ENCODE measurements at regions not wholly inside any gene's neighbourhood (a gene's known extent, or its start where the extent isn't known, plus 50 kb on each side); places are given as distances from the start of the nearest gene placed in this dataset.
A peak's percentile ranks its signal among the peaks of the same experiment; 100 is the strongest.

- Histone ChIP-seq H3F3A (ENCODE audit: low read length, unreplicated experiment) (no peaks in the 10 kb centered on the region), H3K36me3 (ENCODE audit: low read depth, low read length) (no peaks in the 10 kb centered on the region), H2AFZ (ENCODE audit: low read length) (no peak overlapping the region), H3K9me3 (ENCODE audit: low read length) (no peaks in the 10 kb centered on the region), H3K27ac (ENCODE audit: low read length) (no peak overlapping the region), H3K79me2 (ENCODE audit: low read length) (no peaks in the 10 kb centered on the region), H4K20me1 (ENCODE audit: low read length) (no peaks in the 10 kb centered on the region), H3K9me2 (replicated peaks; ENCODE audit: low read length) (no peaks in the 10 kb centered on the region), H3K4me2 (ENCODE audit: low read length) (no peak overlapping the region), H3K4me1 (ENCODE audit: insufficient read depth, low read length) (no peaks in the 10 kb centered on the region), H3K27me3 (ENCODE audit: low read length) (no peaks in the 10 kb centered on the region), H3K9ac (ENCODE audit: low read length) (no peak overlapping the region), H3K4me3 (ENCODE audit: low read length) (no peak overlapping the region)
- ChIA-PET CTCF (no interaction called here), POLR2A (ENCODE audit: unreplicated experiment) (no interaction called here)
- BruUV-seq (replicated peaks): no TSS peak
- DNase-seq (peak; percentile 44), ATAC-seq (no peak)
- TF ChIP-seq EZH2phosphoT487 (IDR thresholded peaks at IDR 0.05; ENCODE audit: borderline replicate concordance, low read length) (no peak), CTCF (conservative IDR thresholded peaks at IDR 0.05; ENCODE audit: low read depth, low read length) (no peak), EZH2 (IDR thresholded peaks at IDR 0.05; ENCODE audit: low read length, unreplicated experiment) (no peak)
- intact Hi-C loops (cut with micrococcal nuclease): no loop called here
These were observed 295.0 kb downstream of the NR4A2 start for GRCh38 chr2:156037482-156037881.

GRCh38 chr2:156031121-156031520 is 301.4 kb downstream of the NR4A2 start:
- intact Hi-C loops (cut with micrococcal nuclease): no loop called here
- TF ChIP-seq EZH2 (IDR thresholded peaks at IDR 0.05; ENCODE audit: low read length, unreplicated experiment): no peak
- no peak for TF ChIP-seq CTCF (conservative IDR thresholded peaks at IDR 0.05; ENCODE audit: low read depth, low read length)
- no peak for TF ChIP-seq EZH2phosphoT487 (IDR thresholded peaks at IDR 0.05; ENCODE audit: borderline replicate concordance, low read length)
- Histone ChIP-seq H3K9ac (ENCODE audit: low read length) (no peak overlapping the region), H2AFZ (ENCODE audit: low read length) (no peak overlapping the region), H3K4me2 (ENCODE audit: low read length) (no peak overlapping the region), H3K4me1 (ENCODE audit: insufficient read depth, low read length) (no peaks in the 10 kb centered on the region), H3K36me3 (ENCODE audit: low read depth, low read length) (no peaks in the 10 kb centered on the region), H3K27me3 (ENCODE audit: low read length) (no peaks in the 10 kb centered on the region), H3K9me3 (ENCODE audit: low read length) (no peaks in the 10 kb centered on the region), H3K9me2 (replicated peaks; ENCODE audit: low read length) (no peaks in the 10 kb centered on the region), H3K27ac (ENCODE audit: low read length) (no peak overlapping the region), H3K4me3 (ENCODE audit: low read length) (no peak overlapping the region), H3K79me2 (ENCODE audit: low read length) (no peaks in the 10 kb centered on the region), H3F3A (ENCODE audit: low read length, unreplicated experiment) (no peaks in the 10 kb centered on the region), H4K20me1 (ENCODE audit: low read length) (no peaks in the 10 kb centered on the region)
- no TSS peak for BruUV-seq (replicated peaks)
- ATAC-seq (no peak), DNase-seq (no peak)
- ChIA-PET POLR2A (ENCODE audit: unreplicated experiment) (no interaction called here), CTCF (no interaction called here)

- BruUV-seq (replicated peaks): no TSS peak
- Histone ChIP-seq H3K9ac (ENCODE audit: low read length) (no peak overlapping the region), H3K9me3 (ENCODE audit: low read length) (no peaks in the 10 kb centered on the region), H3K9me2 (replicated peaks; ENCODE audit: low read length) (no peaks in the 10 kb centered on the region), H2AFZ (ENCODE audit: low read length) (no peak overlapping the region), H3K4me1 (ENCODE audit: insufficient read depth, low read length) (peaks cover 11% of the 10 kb centered on the region), H3K36me3 (ENCODE audit: low read depth, low read length) (no peaks in the 10 kb centered on the region), H3K4me3 (ENCODE audit: low read length) (no peak overlapping the region), H3K27ac (ENCODE audit: low read length) (no peak overlapping the region), H4K20me1 (ENCODE audit: low read length) (no peaks in the 10 kb centered on the region), H3K27me3 (ENCODE audit: low read length) (no peaks in the 10 kb centered on the region), H3F3A (ENCODE audit: low read length, unreplicated experiment) (no peaks in the 10 kb centered on the region), H3K4me2 (ENCODE audit: low read length) (no peak overlapping the region), H3K79me2 (ENCODE audit: low read length) (no peaks in the 10 kb centered on the region)
- no peak for TF ChIP-seq EZH2 (IDR thresholded peaks at IDR 0.05; ENCODE audit: low read length, unreplicated experiment)
- no peak for TF ChIP-seq EZH2phosphoT487 (IDR thresholded peaks at IDR 0.05; ENCODE audit: borderline replicate concordance, low read length)
- TF ChIP-seq CTCF (conservative IDR thresholded peaks at IDR 0.05; ENCODE audit: low read depth, low read length): no peak
- ATAC-seq (no peak), DNase-seq (no peak)
- POLR2A ChIA-PET (ENCODE audit: unreplicated experiment): no interaction called here
- CTCF ChIA-PET: no interaction called here
- intact Hi-C loops (cut with micrococcal nuclease): no loop called here
These were observed 309.2 kb downstream of the NR4A2 start for GRCh38 chr2:156023229-156023869.
